OCI-LY3 (cell line): ENCODE measurements at regions not wholly inside any gene's neighbourhood (a gene's known extent, or its start where the extent isn't known, plus 50 kb on each side); places are given as distances from the start of the nearest gene placed in this dataset.

Source experiments
- EZH2phosphoT487 ChIP-seq: fragments of 200-600 bp; shearing (Covaris generic); IDR thresholded peaks from 2 replicates; pipeline ENCODE4 v1.6.1; 2018; ENCODE audit warnings: antibody characterized with exemption, mixed run types, low read depth
- TF ChIP-seq, protein P1 (sequence below): fragments of 200-600, 300-600 bp; sonication (generic); IDR thresholded peaks from 2 replicates; pipeline ENCODE4 v1.5.1; 2014; ENCODE audit warnings: antibody characterized with exemption, low read length, low read depth

DNA sequence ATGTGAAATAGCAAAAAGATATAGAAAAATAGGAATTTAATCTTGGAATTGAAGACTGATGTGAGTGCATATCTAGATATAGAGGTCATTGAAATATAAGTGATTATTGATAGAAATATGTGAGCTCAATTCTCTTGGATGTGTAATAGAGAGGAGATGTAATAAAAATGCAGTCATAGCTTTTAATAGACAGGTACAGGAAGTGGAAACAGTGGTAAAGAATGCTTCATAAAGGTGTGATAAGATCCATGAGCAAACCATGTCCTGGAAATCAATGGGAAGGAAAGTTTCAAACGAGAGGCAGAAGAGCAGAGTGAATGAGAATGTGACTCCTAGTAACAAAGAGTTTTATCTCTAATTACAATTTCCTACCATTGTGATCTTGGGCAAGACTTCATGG lies 634.7 kb upstream of the ZNF804A start:
- TF ChIP-seq, protein P1, sequence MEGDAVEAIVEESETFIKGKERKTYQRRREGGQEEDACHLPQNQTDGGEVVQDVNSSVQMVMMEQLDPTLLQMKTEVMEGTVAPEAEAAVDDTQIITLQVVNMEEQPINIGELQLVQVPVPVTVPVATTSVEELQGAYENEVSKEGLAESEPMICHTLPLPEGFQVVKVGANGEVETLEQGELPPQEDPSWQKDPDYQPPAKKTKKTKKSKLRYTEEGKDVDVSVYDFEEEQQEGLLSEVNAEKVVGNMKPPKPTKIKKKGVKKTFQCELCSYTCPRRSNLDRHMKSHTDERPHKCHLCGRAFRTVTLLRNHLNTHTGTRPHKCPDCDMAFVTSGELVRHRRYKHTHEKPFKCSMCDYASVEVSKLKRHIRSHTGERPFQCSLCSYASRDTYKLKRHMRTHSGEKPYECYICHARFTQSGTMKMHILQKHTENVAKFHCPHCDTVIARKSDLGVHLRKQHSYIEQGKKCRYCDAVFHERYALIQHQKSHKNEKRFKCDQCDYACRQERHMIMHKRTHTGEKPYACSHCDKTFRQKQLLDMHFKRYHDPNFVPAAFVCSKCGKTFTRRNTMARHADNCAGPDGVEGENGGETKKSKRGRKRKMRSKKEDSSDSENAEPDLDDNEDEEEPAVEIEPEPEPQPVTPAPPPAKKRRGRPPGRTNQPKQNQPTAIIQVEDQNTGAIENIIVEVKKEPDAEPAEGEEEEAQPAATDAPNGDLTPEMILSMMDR = no peak
- no peak for TF ChIP-seq EZH2phosphoT487
